Activated T-cell treated with anti-CD3 and anti-CD28 coated beads, Interleukin-2, amount 50 U/mL, for 48 hours (primary cell): ENCODE measurements at regions not wholly inside any gene's neighbourhood (a gene's known extent, or its start where the extent isn't known, plus 50 kb on each side); places are given as distances from the start of the nearest gene placed in this dataset.
"Not testable (repeated sequence)": the region's sequence is repeated elsewhere in the genome, so short reads cannot be mapped to it uniquely, and the experiment has no call there.

Source experiments
- DNase-seq, 2 experiments: peaks; one replicate each; pipeline ENCODE4 v3.0.0-alpha.2; 2020

- peak in 1 of 2 experiments; percentile 14 for DNase-seq
These were observed 227.4 kb upstream of the AZI2 start for GRCh38 chr3:28575746-28576613.

- DNase-seq = no peak
These were observed 228.1 kb upstream of the AZI2 start for GRCh38 chr3:28576614-28577200.

GRCh38 chr3:28577941-28578500 is 229.4 kb upstream of the AZI2 start:
- no peak for DNase-seq

GRCh38 chr3:28586325-28586724 is 237.7 kb upstream of the AZI2 start:
- DNase-seq = no peak

- DNase-seq = no peak
These were observed 239.1 kb upstream of the AZI2 start for GRCh38 chr3:28587723-28588122.

- no peak for DNase-seq
These were observed 241.6 kb upstream of the AZI2 start for GRCh38 chr3:28590216-28590615.

GRCh38 chr3:28590860-28591259 is 242.2 kb upstream of the AZI2 start:
- DNase-seq = no peak

- no peak for DNase-seq
These were observed 246.7 kb upstream of the AZI2 start for GRCh38 chr3:28595372-28595771.

- no peak for DNase-seq
These were observed 248.8 kb upstream of the AZI2 start for GRCh38 chr3:28597452-28597851.

- no peak for DNase-seq
These were observed 249.5 kb upstream of the AZI2 start for GRCh38 chr3:28598165-28598564.

GRCh38 chr3:28601291-28601690 is 252.7 kb upstream of the AZI2 start:
- DNase-seq = no peak

GRCh38 chr3:28606283-28606682 is 257.7 kb upstream of the AZI2 start:
- no peak for DNase-seq

- DNase-seq = no peak
These were observed 263.6 kb upstream of the AZI2 start for GRCh38 chr3:28612232-28612631.

- no peak for DNase-seq
These were observed 265.0 kb upstream of the AZI2 start for GRCh38 chr3:28613511-28614106.

- no peak for DNase-seq
These were observed 266.4 kb upstream of the AZI2 start for GRCh38 chr3:28615071-28615470.

GRCh38 chr3:28615971-28616370 is 267.3 kb upstream of the AZI2 start:
- no peak for DNase-seq

- DNase-seq = no peak
These were observed 269.2 kb upstream of the AZI2 start for GRCh38 chr3:28617821-28618220.

- no peak for DNase-seq
These were observed 274.5 kb upstream of the AZI2 start for GRCh38 chr3:28623106-28623505.

GRCh38 chr3:28624084-28624483 is 275.5 kb upstream of the AZI2 start:
- no peak for DNase-seq

- DNase-seq = not testable (repeated sequence)
These were observed 279.2 kb upstream of the AZI2 start for GRCh38 chr3:28627843-28628242.

- no peak for DNase-seq
These were observed 285.4 kb upstream of the AZI2 start for GRCh38 chr3:28634019-28634418.

GRCh38 chr3:28637742-28638141 is 289.1 kb upstream of the AZI2 start:
- no peak for DNase-seq

- no peak for DNase-seq
These were observed 296.5 kb upstream of the AZI2 start for GRCh38 chr3:28645149-28645548.

- DNase-seq = no peak
These were observed 297.8 kb upstream of the AZI2 start for GRCh38 chr3:28646435-28646834.
